NCI-H2081 treated with DMSO at 0.1 percent for 48 hours (cell line): ENCODE measurements at regions not wholly inside any gene's neighbourhood (a gene's known extent, or its start where the extent isn't known, plus 50 kb on each side); places are given as distances from the start of the nearest gene placed in this dataset.
"Not testable (repeated sequence)": the region's sequence is repeated elsewhere in the genome, so short reads cannot be mapped to it uniquely, and the experiment has no call there.

Experiments used
- DNase-seq: peaks from one replicate; lab custom pipeline; 2025; lab: John Stamatoyannopoulos, UW

GRCh38 chr2:57598551-57598950, 448.1 kb upstream of the VRK2 start:
- no peak for DNase-seq

DNA sequence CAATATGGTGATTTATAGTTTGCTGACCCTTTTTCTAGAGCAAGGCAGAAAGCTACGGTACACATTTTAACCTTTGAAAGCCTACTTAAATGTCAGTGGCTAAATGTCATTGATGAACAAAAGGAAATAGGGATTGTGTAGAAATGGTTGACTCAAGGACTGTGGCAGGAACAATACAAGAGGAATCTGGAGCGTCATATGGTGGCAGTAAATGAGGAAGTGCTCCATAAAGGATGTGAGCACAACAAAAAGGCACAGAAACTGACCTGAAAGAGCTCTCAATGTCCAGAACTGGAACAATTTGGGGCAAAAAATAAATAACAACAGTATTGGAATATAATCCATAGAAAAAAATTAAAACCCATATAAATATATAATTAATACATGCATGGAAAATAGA, 443.9 kb upstream of the VRK2 start:
- DNase-seq, result no peak

DNA sequence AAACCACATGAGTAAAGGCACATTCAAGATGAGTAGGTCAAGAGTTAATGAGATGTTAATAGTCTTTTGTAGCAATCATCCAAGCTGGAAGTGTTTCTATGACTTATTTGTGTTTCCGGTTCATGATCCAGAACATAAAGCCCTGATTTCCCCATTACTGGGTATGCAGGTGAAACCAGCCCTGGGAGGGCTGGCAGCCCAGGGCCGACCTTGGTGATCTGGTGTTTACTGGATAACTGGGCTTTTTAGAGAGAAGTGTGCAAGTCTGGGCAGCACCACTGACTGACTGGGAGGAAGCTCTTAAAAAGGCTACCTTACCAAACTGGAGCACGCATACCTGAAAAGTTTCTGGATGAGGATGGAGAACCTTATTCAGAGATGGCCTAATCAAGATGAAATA, 431.6 kb upstream of the VRK2 start:
- no peak for DNase-seq

DNA sequence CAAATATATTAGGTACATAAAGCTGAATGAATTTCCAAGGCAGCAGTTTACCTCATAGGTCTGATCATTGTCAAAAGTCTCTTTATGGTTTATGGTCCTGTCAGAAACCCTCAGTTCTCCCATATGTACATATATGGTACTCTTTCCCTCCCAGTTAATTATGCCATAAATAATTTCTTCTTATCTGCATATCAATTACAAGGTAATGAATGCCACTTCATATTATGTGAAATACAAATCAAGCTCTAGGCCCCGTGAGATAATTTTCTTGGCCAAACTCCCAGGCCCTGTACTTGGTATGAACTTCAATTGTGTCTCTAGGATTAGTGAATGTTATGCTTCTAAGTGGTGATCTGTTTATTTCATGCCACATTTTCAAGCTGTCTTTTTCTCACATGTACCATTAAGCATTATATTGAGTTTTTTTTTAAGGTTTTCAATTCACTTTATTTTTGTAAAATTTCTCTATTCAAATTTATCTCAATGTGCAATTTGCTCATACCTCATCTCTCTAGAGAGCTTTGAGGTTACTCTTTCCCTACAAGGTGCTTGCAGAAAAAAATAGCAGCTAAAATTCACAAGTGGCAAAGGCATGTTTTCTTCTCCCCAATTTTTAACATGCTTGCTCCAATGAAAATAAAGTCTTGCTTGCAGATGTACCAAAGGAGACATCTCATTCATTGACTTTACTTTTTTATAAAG, 430.6 kb upstream of the VRK2 start:
- DNase-seq, result no peak

DNA sequence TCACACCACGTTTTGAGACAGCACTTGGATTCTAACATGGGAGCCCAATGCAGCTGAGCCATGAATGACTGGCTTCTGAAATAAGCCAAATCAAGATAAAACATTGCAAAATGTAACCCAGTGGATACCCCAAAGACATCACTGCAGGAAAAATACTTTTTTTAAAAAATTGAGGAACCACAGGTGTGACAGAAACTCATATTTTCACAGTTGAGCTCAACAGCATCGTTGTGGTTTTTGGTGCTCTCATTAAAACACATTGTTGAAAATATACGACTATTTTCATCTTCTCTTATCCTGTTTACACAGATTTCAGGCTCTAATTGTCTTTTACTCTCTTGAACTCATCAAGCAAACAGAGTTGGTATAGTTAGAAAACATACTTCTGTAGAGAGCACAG, 429.3 kb upstream of the VRK2 start:
- no peak for DNase-seq

DNA sequence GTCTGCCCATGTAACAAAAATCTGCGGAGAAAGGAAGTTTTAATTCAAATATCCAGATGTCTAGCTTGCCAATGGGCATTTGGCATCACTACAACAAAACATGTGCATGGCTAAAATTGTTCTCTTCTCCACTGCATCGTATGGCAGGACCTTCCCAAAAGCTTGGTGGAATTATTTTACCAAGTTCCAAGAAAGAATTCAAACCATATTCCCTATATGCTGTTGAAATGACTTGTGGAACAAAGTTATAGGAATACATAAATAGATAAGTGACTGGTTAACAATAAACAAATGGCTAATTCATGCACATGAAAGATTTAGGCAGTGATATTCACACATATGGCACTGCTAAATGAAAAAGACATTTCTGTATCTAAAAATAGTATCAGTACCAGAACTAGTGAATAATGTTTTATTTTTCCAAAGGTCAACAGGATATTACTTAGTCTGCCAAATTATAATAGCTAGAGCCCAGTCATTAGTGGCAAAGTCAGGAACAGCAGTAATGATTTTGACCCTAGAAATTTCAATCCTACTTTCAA, 425.4 kb upstream of the VRK2 start:
- no peak for DNase-seq

DNA sequence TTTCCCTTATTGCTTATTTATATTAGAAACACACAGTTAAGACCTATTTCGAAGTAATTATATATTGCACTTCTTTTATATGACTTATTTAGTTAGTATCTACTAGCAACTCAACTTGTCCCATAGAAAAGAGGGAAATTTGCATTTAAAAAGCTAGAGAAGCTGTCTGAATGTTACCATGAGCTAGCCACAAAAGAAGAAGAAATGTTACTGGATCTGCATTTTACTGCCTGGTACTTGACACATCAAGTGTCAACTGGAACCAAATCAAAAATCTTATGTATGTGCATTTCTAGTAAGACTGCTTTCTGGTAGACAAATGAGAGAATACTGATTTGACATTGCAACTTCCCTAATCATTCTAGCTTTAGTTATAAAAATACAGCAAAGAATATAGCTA, 424.6 kb upstream of the VRK2 start:
- no peak for DNase-seq

- DNase-seq, result no peak
Measured at GRCh38 chr2:57656198-57656597, 390.4 kb upstream of the VRK2 start.

GRCh38 chr2:57669570-57669969, 377.0 kb upstream of the VRK2 start:
- no peak for DNase-seq

DNA sequence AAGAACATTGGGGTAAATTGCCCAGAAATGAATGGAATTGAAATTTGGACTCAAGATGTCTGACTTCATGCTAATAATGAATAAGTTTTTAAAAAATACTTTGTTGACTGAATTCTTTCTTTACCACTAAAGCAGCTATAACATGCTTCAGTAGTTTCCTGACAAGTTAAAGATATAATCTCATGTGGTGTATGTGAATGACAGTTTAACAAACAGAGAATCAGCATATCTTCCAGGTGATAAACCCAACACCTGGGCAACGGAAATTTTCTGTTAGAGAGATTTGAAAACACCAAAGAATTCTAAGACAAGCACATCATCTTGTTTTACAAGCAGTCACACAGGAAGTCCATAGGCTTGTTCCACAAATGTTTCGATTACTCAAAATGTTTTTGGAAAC, 372.6 kb upstream of the VRK2 start:
- DNase-seq, result no peak

GRCh38 chr2:57674743-57675142, 371.9 kb upstream of the VRK2 start:
- DNase-seq, result no peak

GRCh38 chr2:57677296-57677695, 369.3 kb upstream of the VRK2 start:
- DNase-seq, result no peak

DNA sequence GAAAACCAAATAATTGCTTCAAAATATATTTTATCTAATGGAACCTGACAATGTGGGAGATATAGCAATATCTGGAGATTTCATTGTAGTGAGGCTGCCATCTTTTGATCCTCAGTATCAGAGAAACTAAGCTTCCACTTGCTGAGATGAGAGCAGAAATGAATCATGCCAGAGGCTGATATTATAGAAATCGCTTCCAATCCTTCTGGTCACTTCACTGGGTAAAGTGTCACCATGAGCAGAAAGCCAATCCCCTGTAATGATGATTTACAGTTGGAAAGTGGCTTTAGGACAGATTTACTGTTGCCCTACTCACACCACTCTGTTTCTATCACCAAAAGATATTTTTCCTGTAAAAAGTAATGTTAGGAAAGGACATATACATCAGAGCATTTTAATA, 365.0 kb upstream of the VRK2 start:
- no peak for DNase-seq

DNA sequence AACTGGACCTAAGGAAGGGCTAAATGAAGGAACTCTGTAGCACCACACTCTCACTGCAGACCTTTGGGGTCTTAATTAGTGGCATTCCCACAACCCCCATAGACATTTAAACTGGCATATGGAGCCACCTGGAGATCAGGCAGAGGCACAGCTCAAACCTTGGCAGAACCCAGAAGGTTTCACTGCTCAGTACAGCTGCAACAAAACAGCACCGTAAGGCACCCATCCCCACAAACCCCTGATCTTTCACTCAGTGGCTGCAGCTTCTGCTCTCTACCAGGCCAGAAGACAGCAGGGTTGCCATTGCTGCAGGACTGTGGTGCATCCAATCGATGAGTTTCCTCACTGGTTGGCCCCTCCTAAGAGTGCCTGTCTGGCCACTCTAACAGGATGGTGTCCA, 361.6 kb upstream of the VRK2 start:
- DNase-seq, result no peak

GRCh38 chr2:57692395-57692794, 354.2 kb upstream of the VRK2 start:
- DNase-seq, result no peak

DNA sequence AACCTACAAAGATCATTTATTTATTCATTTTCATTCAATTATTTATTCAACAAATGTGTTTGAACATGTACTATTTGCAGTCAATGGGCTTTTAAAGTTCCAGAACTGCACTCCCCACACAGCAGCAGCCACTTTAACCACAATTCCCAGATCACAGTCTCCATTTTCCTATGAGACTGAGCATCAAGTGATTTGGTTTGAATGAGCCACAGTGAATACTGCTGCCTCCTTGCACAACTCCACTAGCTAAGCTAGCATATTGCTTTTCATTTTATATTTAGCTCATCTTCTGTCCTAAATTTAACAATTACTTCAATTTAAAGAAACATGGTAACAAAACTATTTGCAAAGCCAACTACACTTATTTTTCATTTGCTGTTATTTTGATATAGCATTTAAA, 353.4 kb upstream of the VRK2 start:
- DNase-seq, result no peak

DNA sequence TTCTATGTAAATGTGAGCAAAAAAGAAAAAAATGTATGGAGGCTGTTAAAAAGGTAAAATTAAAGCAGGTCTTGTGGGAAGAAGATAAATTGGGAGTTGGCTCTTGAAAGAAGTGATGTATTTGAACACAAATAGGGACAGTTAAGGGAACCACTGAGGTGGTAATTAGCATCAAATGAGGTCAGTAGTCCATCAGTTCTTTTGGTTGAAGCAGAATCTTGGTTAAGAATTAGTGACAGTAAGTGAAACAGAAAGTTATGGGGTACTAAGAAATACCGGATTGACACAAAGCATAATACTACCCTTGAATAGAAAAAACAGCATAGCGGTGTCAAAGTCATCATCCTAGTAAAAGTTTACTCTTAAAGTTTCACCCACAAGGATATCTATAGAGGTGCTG, 352.6 kb upstream of the VRK2 start:
- DNase-seq, result no peak

DNA sequence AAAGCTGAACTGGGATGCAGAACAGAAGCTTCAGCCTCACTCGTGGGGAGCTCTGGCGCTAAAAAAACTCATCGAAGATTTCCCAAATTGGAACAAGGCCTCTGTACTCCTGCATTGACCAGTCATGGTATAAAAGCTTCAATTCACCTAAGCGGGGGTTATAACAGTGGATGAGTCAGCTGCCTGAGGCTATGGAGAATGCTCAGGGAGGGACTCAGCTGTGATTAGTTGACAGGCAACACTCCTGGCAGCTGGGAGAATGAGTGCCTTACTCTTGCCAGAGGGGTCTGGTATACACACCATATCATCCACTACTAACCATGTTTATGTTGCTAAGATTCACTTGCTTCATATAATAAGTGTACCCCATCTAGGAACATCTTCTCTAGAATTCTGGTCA, 350.6 kb upstream of the VRK2 start:
- DNase-seq, result no peak

- DNase-seq, result no peak
Measured at GRCh38 chr2:57698392-57698791, 348.2 kb upstream of the VRK2 start.

GRCh38 chr2:57698935-57699449, 347.6 kb upstream of the VRK2 start:
- no peak for DNase-seq

GRCh38 chr2:57701391-57701791, 345.2 kb upstream of the VRK2 start:
- DNase-seq, result no peak

DNA sequence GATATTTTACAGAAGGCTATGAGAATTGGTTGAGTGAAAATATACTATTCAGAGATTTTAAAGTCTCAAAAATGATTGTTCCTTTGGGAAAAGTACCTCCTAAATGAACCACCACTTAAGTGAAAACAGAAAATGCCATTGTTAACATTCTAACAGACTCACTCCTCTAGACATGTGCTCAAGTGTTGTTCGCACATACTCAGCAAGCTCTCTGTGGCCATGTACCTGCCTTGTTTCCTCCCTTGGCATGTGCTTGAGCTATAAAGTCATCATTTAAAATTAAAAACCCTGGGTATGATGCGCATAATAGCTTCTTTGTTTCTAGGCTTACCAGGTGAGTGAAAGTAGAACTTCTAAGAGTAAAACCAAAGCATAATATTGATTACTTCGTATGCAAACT, 343.2 kb upstream of the VRK2 start:
- no peak for DNase-seq

- not testable (repeated sequence) for DNase-seq
Measured at GRCh38 chr2:57707794-57708193, 338.8 kb upstream of the VRK2 start.

DNA sequence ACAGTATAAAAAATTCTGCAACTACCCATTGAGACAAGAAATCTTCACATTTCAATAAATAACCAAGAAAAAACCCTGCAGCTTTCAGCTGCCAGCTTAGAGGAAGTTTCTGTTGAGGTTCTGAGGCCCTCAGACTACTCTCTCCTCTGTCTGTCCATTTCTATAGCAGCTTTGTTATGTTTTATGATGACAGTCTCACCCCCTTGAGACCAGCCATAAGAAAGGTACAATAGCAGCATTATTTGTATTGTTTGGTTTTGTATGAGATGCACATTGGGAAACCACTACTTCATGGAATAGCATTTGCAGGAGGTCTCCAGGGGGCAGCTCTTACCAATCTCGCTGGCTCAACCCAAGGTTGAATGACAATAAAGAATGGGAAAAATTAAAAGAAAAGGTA, 334.6 kb upstream of the VRK2 start:
- no peak for DNase-seq
